ENCODE measurements at regions not wholly inside any gene's neighbourhood (a gene's known extent, or its start where the extent isn't known, plus 50 kb on each side); places are given as distances from the start of the nearest gene placed in this dataset.

DNA sequence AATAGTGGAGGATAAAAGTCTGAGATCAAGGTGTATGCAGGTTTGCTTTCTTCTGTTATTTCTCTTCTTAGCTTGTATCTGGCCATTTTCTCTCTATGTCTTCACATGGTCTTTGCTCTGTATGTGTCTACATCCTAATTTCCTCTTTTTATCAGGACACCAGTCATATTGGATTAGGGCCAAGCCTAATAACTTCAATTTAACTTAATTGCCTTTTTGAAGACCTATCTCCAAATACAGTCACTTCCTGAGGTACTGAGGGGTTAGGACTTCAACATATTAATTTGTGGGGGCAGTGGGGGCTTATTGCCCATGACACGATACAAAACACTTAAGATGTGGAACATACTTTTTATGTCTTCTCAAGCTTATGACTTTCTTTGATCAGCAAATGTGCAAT, 632.9 kb upstream of the CELF4 start:
- TF ChIP-seq, protein P1, sequence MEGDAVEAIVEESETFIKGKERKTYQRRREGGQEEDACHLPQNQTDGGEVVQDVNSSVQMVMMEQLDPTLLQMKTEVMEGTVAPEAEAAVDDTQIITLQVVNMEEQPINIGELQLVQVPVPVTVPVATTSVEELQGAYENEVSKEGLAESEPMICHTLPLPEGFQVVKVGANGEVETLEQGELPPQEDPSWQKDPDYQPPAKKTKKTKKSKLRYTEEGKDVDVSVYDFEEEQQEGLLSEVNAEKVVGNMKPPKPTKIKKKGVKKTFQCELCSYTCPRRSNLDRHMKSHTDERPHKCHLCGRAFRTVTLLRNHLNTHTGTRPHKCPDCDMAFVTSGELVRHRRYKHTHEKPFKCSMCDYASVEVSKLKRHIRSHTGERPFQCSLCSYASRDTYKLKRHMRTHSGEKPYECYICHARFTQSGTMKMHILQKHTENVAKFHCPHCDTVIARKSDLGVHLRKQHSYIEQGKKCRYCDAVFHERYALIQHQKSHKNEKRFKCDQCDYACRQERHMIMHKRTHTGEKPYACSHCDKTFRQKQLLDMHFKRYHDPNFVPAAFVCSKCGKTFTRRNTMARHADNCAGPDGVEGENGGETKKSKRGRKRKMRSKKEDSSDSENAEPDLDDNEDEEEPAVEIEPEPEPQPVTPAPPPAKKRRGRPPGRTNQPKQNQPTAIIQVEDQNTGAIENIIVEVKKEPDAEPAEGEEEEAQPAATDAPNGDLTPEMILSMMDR (IDR thresholded peaks at IDR 0.05): no peak
- TF ChIP-seq POLR2A (IDR thresholded peaks at IDR 0.05) (no peak), POLR2AphosphoS5 (IDR thresholded peaks at IDR 0.05) (no peak)
